ENCODE measurements at regions not wholly inside any gene's neighbourhood (a gene's known extent, or its start where the extent isn't known, plus 50 kb on each side); places are given as distances from the start of the nearest gene placed in this dataset.
"Not testable (repeated sequence)": the region's sequence is repeated elsewhere in the genome, so short reads cannot be mapped to it uniquely, and the experiment has no call there.

GRCh38 chr20:5452286-5452685 lies 135.5 kb upstream of the PROKR2 start:
- not testable (repeated sequence) for DNase-seq

- DNase-seq, result no peak
Observed at GRCh38 chr20:5451643-5452210, 135.0 kb upstream of the PROKR2 start.

GRCh38 chr20:5448449-5449118 lies 131.8 kb upstream of the PROKR2 start:
- peak in 4 of 6 experiments; percentile 4 to 25 (median 7) for DNase-seq

- DNase-seq, result no peak
Observed at GRCh38 chr20:5447188-5447587, 130.4 kb upstream of the PROKR2 start.

GRCh38 chr20:5445611-5446010 lies 128.9 kb upstream of the PROKR2 start:
- no peak for DNase-seq

- no peak for DNase-seq
Observed at GRCh38 chr20:5442101-5442500, 125.3 kb upstream of the PROKR2 start.

- DNase-seq, result no peak
Observed at GRCh38 chr20:5434116-5434515, 117.4 kb upstream of the PROKR2 start.

GRCh38 chr20:5433352-5433751 lies 116.6 kb upstream of the PROKR2 start:
- DNase-seq, result no peak

- no peak for DNase-seq
Observed at GRCh38 chr20:5432030-5432429, 115.3 kb upstream of the PROKR2 start.

GRCh38 chr20:5430670-5431069 lies 113.9 kb upstream of the PROKR2 start:
- DNase-seq, result no peak

- no peak for DNase-seq
Observed at GRCh38 chr20:5426026-5426425, 109.3 kb upstream of the PROKR2 start.

- DNase-seq, result no peak
Observed at GRCh38 chr20:5416086-5416485, 99.3 kb upstream of the PROKR2 start.

- no peak for DNase-seq
Observed at GRCh38 chr20:5413394-5413793, 96.6 kb upstream of the PROKR2 start.

GRCh38 chr20:5410470-5410869 lies 93.7 kb upstream of the PROKR2 start:
- DNase-seq, result no peak

- DNase-seq, result no peak
Observed at GRCh38 chr20:5402903-5403531, 86.3 kb upstream of the PROKR2 start.

- DNase-seq, result no peak
Observed at GRCh38 chr20:5401277-5401875, 84.6 kb upstream of the PROKR2 start.

- no peak for DNase-seq
Observed at GRCh38 chr20:5400164-5400762, 83.5 kb upstream of the PROKR2 start.

- DNase-seq, result no peak
Observed at GRCh38 chr20:5397393-5397792, 80.6 kb upstream of the PROKR2 start.

GRCh38 chr20:5395932-5396727 lies 79.4 kb upstream of the PROKR2 start:
- DNase-seq, result no peak

GRCh38 chr20:5393218-5393870 lies 76.6 kb upstream of the PROKR2 start:
- DNase-seq, result no peak

- no peak for DNase-seq
Observed at GRCh38 chr20:5390720-5391119, 74.0 kb upstream of the PROKR2 start.

- not testable (repeated sequence) for DNase-seq
Observed at GRCh38 chr20:5386846-5387245, 70.1 kb upstream of the PROKR2 start.

Data from stimulated activated naive CD4-positive, alpha-beta T cell (primary cell).